HG02678 (cell line): ENCODE measurements at regions not wholly inside any gene's neighbourhood (a gene's known extent, or its start where the extent isn't known, plus 50 kb on each side); places are given as distances from the start of the nearest gene placed in this dataset.
A peak's percentile ranks its signal among the peaks of the same experiment; 100 is the strongest.
"Not testable (repeated sequence)": the region's sequence is repeated elsewhere in the genome, so short reads cannot be mapped to it uniquely, and the experiment has no call there.

ENCODE experiments used
- ATAC-seq: cut with Tn5 transposase; IDR thresholded peaks from one replicate; pipeline ENCODE4 v1.9.1; 2021; ENCODE audit warnings: mild to moderate bottlenecking, moderate library complexity; ENCODE audit not compliant: unreplicated experiment

DNA sequence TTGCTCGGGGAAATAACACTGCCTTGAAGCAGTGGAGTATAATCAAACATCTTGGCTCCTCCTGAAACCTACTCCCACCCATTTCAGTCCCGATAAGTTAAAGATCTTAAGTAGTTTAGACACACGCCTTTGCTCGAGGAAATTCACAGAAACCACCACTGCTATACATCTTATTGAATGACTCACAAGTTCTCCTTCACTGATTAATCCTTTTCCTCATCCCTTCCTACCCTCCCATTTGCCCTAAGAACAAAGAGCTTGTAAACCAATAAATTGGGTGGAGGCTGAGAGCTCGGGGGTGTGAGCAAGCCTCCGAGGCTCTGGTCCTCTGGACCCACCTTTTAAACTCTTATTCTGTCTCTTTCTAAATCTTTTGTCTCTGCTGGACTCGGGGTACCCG lies 86.5 kb downstream of the XCL2 start:
- ATAC-seq = not testable (repeated sequence)

DNA sequence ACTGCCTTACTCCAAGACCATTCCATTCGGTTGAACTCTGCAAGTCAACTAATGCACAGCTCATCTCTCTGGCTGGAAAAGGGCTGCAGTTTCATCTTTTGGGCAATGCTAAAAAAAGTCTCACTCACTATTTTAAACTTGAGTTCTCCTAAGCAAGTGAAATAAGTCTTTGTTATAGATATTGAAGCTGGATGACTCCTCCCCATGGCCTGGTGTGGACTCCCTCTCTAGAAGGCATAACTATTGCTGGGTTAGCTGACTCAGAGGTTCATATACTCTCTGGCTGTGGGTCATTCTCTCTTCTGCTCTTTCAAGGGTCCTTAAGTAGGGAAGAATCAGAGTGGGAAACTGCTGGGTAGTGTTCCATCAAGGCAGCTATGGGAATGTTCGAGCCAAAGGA lies 88.0 kb downstream of the XCL2 start:
- ATAC-seq = no peak

DNA sequence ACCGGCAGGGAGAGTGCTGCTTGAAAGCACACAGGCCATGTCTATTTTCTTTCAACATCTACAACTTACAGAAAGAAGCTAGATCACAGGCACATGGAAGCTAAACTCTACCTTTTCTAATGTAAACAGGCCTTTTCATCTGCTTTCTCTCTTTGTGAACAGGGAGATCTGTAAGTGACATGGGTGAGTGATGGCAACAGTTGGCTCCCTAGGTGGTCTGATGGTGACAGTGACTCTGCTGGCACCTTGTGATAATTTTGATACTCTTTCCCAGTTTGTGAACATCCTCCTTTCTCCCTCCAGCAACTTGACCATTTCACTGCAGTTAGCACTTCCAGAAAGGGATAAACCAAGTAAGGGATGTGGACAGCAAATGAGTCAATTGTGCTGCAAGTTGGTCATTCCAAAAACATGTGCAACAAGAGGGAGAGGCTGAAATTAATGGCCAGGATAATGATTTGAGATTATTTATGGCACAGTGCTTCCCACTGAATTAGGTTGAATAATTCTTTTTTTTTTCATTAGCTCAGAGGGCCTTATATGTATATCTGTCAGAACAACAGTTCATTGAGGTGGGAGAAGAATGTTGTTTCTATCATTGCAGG lies 89.5 kb downstream of the XCL2 start:
- ATAC-seq = no peak

DNA sequence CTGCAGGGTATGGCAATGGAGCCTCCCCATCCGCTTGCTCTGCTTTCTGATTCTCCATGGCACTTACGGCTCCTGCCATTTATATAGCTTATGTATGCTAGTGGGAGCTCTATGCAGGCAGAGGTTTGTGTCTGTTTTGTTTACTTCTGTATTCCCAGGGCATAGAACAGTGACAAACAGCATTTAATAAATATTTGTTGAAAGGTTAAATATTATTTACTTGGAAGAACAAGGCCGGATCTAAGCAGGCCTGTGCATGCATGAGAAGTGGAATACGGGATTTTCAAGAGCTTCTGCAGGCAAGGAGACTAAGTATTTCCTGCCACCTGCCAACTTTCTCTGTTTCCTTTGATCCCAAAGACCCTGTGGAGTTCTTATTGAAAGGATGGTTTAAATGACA lies 90.7 kb downstream of the XCL2 start:
- ATAC-seq = no peak

DNA sequence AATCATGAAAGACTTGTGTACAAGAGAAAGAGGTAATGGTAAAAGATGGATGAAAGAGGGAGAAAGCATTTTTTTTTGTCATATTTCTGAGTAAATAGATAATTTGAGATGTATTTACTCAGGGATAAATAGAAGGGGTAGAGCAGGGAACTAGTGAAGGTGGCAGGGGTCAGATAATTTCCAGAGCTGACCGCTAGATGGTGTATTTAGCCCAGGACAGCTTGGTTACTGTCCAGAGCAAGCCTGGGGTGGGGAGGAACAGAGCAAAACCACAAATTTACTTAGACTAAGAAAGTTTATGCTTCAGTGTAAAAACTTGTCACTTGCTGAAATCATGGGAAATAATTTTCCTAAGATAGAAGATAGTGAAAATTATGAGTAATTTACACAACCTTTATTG lies 91.5 kb downstream of the XCL2 start:
- no peak for ATAC-seq

DNA sequence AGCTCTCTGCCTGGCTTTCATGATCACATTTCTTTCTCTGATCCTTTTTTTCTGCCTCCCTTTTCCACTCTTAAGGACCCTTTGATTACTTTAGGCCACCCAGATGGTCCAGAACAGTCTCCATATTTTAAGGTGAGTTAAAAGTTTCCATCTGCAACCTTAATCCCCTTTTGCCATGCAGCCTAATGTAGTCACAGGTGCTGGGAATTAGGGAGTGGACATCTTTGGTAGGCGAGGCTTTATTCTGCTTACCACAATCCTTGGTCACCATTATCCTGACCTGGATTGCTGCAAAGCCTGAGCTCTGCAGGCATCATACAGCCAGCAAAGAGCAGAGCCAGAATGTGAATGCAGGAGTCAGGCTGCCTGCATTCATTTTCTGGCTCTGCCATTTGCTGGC lies 95.9 kb downstream of the XCL2 start:
- ATAC-seq = no peak

DNA sequence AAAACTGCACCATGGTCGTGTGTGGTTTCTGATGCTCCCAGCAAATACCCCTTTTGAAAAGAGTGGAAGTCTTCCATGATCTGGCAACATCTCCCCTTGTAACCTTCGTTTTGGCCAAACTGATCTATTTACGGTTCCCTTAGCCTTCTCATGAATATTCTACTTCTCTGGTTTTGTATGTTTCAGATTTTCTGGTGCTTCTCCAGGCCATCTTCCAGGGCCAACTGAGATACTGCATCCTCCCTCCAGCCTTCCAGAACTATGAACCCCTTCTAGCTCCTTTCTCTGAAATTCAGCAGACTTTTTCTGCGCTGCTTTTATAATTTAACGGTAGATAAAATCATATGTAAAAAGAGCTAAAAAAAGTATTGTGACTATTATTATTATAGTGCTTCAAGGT lies 97.7 kb downstream of the XCL2 start:
- ATAC-seq = no peak

DNA sequence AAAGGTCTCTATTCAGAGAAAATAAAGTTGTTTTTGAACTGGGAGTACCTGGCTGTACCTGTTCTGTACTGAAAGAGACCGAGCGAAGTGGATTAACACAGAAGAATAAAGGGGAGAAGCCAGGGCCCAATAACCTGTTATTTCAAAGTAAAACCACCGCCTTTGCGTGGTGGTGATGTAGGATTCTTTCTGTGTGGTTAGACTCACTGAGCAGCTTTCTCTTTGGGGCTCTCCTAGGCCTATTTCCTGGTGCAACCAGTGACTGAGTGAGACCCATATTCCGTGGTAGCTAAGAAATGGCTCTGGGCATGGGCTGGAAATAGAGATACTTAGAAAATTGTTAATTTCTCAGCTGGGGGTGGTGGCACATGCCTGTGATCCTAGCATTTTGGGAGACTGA lies 99.9 kb downstream of the XCL2 start:
- no peak for ATAC-seq

DNA sequence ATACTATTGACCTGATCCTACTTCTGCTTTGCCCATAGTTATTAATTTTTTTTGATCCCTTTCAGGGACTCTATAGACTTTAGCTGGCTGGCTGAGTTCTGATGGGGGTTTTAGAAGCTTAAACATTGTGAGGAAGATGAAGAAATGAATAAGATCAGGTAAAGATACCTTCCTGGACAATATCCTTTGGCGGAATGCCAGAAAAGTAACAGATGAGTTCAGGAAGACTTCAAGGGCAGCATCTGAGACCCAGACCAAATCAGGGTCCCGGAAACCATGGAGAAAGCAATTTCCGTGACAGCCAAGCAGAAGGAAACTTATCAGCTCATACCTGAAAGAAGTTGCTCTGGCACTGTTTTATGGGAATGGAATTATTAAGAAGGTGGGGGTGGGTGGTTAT lies 100.4 kb downstream of the XCL2 start:
- ATAC-seq = no peak

DNA sequence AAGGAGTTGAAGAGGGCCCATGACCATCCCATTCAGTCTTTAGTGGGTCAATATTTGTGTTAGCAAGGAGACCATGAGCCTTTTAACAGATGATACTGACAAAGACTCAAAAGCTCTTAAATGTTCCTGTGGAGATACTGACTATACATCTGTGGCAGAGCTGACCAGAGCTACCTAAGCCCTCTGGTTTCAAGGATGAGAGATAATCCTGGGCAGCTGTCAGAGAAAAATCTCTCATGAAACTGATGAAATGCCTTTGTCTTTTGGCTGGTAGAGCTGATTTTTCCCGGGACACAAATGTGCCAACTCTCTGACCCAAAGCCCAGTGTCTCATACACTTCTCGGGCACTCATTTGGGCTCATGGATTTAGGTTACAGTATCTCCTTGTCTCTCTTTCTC lies 100.9 kb downstream of the XCL2 start:
- ATAC-seq = no peak

DNA sequence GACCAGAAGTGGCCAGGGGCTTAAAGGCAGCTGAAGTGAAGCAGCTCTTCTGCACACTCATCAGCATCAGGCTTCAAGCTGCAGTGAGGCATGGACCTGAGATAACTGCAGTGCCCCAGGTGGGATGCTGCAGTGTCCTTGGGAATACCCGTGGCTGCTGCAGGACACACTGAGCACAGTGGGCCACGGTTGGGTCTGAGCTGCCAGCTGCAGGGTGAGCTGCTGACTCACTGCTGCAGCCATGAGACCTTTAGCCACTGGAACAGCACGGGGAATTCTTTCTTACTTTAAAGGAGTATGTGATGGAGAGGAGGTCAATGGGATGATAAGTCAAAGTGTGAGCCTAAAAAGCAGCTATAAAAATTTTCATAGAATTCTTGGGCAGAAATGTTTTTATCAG lies 102.1 kb downstream of the XCL2 start:
- no peak for ATAC-seq

DNA sequence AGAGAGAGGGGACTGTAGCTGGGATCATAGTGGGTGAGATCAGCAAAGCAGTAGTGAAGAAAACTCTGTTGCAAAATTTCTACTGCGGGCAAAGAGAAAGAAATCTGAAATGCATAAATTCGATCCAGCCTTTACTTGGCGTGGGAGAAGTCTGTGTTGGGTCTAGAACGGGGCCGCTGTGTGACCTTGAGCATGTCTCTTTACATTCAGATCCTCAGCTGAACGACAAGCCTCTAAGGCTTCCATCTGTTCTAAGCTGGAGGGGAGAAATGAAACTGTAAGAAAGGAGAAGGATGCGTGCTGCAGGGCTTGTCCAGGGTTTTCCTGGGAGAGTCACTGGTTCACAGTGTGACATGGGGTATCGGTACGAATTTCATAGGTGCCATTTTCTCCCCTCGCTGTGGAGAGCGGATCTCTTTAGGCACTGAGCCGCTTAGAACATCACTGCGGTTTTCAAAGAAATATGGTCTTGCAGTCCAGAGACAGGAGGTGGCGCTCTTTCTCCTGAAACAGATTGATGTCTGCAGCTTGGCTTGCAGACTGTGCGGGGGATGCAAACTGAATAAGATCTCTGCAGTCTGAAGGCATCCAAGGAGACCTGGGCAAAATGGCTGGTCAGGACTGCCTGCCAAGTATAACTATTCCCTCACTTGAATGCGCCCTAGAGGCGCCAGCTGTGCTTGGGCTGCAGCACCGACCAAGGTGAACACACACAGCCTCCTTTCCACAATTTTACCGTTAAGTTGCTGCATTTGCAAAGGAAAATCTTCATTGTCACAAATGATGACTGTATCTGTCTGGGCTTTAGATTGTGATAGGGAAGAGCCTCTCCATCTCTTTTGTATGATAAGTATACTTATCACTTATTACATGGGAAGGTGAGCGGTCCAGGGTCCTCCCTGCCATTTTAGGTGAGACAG lies 104.1 kb downstream of the XCL2 start:
- ATAC-seq = peak; percentile 95

DNA sequence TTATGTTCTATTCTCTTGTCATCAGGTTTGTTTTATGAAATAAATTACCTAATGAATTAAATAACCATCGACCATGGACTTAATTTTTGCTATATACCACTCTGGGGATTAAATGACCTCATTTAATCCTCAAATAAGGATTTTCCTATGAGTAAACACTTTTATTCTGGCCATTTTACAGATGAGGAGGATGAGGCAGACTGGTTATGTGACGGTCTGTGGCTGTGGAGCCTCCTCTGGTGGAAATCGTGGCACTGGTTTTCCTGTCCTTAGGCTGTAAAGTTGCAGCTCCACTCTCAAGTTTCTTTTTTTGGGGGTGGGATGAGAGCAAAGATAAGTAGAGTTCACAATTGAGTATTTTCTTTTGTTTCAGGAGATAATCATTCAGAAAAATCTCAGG lies 105.2 kb downstream of the XCL2 start:
- no peak for ATAC-seq

DNA sequence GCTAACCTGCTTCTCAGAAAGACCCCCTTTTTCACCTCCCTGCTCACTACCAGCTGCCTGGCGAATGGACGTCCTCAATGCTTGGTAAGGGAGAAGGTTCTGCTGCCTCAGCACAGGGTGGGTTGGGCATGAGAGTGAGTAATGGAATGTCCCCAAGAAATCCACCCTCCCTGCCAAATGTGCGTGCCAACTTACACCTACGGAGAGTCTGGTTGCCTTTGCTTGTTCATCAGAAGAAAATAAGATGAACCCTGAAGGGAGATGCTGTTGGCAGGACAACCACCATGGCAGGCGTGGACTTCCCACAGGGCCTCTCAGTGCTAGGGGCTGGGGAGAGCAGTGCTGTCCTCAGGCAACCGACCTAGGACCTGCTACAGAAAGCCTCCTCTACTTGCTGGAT lies 106.0 kb downstream of the XCL2 start:
- ATAC-seq = no peak

DNA sequence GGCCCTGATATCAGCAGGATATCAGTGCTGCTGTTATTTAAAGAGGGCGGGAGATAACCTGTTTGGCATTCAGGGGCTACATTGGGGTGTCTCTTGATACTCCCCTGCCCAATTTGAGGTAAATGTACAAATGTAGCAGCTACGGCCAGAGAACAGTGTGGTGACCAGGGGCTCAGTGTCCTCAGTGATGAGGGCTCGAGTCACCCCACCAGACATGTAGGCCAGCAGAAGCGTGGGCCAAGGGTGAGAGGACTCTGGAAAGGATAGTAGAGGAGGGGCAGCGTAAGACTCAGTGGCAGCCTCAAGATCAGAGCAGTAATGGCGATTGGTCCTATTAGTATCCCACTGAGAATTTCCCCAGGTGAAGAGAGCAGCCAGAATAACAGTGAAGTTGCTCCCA lies 108.4 kb downstream of the XCL2 start:
- no peak for ATAC-seq

DNA sequence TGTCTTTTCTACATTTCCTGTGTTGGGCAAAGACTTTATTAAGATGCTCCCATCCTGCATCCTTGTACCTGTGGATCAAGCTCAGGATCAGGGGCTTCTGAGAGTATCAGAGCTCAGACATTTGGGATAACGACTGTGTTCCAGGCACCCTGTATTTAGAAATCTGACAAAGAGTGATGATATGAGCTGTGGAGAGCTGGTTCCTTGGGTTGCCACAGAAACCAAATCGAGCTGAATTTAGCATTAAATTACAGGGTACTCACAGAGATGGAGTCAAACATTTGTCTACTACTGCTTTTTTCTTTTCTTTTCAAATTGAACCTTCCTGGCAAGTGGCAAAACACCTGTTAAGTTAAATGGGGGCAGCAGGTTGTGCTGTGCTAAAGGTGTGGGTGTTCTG lies 110.6 kb downstream of the XCL2 start:
- ATAC-seq = no peak

DNA sequence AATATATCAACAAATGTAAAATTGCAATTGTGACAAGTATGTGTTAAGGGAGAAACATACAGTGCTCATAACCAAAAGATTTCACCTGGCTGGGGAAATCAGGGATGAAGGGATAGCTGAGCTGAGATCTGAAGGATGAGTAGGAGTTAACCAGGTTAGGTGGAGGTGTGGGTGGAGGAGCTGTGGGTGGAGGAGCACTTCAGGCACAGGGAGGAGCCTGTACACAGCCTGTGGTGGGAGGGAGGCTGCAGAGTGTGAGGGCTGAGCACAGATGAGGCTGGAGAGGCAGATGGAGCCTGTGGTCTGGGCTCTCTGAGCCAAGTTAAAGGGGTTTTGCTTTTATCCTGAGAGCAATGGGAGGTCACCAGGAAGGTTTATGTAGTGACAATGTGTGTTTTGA lies 111.9 kb downstream of the XCL2 start:
- ATAC-seq = no peak

DNA sequence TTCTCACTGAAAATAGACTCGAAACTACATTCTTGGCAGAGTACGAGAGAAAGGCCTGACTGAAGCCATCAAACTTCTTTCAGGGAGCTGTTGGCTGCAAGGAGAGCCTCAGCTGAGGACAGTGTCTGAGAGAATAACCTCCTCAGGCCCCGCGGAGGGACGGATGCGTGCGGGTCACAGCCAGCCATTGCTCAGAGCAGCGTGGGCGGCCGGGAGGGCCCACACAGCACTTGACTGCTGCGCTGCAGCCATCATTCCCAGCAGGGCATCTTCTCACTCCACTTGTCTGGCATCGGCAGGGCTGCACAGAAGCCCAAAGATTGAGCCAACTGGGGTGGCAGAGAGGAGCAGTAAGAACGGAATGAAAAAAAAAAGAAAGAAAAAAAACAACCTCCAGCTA lies 113.5 kb downstream of the XCL2 start:
- ATAC-seq = no peak

DNA sequence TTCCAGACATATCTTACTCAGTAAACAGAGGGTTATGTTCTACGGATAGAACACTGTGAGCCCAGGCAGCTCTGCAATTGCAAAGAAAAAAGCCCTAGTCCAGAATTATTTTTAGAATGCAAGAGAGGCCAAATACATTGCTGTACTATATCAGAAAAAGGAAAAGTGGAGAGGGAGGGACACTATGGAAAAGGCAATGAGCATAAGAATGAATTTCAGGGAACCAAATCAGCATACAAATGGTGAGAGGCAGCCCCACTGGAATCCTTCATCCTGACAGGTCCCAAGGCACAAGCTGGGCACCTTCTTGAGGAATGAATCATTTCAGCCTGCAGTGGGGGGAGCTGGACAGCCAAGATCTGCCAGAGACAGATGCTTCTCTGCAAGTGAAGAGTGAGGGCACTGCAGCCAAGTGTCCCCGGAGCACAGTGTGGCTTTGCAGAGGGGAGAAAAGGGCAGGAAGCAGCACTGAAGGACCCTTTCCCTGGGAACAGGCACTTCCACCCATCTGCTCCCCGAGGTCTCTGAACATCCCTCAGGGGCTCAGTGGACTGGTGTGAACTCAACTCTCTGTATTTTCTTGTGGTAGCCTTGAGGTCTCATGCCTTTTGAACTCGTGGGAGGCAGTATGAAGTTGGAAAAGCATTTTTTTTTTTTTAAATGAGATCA lies 115.6 kb downstream of the XCL2 start:
- ATAC-seq = no peak

DNA sequence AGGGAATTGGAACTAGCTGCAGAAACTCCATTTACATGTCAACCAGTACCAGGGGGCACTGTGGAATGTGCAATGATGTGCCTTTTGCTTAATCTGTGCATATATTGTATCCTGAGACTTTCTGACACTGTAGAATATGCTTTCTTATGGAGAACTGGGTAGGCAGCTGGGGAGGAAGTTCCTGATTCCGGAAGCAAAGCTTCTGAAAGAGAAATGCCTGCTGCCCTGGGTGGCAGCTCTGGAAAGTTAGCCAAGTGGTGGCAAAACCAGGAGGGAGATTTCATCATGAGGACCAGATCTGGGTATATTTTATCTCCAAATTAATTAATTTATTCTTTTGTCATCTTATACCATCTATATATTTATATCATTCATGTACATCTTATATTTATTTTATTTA lies 116.7 kb downstream of the XCL2 start:
- no peak for ATAC-seq

DNA sequence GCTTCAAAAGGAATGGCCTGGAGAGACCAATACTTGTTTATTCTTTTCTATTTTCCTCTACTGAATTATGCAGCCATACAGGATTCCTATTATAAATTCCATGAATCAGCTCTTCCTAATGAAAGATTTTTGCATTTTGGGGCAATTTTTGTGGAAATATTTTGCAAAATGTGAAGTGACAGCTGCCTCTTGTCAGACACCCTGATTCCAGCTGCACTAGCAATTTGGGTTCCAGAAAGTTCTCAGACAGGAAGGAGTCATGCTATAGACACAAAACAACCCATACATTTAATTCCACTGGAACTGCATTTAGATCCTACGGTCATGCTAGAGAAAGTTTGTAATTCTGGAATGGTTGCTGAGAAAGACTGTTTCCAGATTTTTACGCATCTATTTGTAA lies 119.5 kb downstream of the XCL2 start:
- no peak for ATAC-seq

DNA sequence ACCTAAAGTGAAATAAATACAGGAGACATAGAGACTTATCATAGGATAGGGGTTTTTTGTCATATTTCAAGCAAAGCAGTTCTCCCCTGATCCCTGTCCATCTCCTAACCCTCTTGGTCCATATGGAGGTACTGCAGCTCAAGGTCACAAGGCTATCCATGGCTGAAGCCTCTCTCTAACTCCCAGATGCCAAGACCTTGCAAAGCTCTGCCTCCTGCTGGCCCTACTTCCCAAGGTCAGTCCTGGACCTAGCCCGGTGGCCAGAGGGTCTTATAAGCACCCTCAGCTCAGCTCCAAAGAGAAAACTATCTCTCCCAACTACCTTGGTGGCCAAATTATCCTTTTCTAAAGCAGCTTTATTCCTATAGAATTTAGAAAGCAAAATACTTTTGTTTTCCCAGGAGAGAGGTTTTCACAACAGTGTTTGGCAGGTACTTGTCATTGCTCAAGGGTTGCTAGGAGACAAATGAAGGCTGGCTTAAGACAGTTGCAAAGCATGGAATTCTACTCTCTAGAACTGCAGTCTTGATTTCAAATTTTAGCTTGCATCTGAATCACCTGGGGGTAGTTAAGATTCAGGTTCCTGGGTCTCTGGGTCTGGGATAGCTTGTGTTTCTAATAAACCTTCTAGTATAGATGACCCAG lies 121.5 kb downstream of the XCL2 start:
- ATAC-seq = no peak
